OCI-M1 (cell line): ENCODE measurements at regions not wholly inside any gene's neighbourhood (a gene's known extent, or its start where the extent isn't known, plus 50 kb on each side); places are given as distances from the start of the nearest gene placed in this dataset.
"Not testable (repeated sequence)": the region's sequence is repeated elsewhere in the genome, so short reads cannot be mapped to it uniquely, and the experiment has no call there.

ENCODE experiments used
- DNase-seq: peaks from one replicate; lab custom pipeline; 2025; lab: John Stamatoyannopoulos, UW

DNA sequence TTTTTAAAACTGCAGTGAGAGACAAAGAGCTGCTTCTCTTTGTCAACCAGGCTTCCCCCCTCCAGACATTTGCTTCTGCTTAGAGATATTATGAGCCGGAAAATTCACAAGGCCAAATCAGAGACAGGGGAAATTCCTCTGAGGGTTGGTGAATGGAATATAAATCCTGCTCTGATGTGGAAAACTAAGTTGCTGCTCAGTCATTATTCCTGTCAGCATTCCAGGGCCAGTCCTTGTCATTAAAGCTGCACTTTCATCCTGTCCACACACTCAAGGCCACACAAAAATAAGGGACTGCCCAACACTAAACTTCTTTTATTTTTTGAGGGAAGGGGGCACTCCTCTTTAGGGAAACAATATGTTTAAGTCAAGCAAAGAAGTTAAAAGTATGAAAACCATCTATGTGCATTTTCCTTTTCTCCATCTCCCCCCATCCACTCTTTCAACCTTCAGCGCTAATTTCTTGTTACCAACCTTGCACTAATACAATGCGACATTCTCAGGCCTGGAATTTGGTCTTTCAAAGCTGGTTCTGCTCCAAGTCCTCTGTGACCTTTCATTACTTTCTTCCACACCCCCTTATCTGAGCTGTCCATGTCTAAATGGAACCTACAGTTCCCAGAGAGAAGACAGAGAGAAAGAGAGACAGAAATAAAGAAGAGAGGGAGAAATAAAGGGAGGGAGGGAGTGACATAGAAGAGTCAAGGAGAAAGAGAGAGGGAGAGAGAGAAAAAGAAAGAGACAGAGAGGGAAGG is 118.9 kb upstream of the S1PR3 start:
- DNase-seq = no peak

DNA sequence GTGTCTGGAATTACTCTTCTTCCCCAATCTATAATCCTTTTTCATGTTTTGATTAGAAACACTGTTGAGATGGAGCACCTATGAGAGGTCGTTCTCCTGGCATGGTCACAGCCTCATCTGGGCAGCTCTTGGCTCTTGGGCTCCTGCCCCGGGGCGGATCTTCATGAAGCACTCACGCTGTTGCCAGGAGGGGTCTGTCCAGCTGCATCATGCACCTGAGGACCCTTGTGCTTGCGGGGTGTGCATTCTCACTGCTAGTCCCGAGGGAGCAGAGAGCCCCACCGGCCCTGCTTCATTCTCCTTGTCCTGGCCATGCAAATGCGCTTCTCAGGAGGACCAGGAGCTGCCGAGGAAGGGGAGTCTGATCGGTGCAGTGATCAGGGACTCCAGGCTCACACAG is 117.6 kb upstream of the S1PR3 start:
- no peak for DNase-seq

DNA sequence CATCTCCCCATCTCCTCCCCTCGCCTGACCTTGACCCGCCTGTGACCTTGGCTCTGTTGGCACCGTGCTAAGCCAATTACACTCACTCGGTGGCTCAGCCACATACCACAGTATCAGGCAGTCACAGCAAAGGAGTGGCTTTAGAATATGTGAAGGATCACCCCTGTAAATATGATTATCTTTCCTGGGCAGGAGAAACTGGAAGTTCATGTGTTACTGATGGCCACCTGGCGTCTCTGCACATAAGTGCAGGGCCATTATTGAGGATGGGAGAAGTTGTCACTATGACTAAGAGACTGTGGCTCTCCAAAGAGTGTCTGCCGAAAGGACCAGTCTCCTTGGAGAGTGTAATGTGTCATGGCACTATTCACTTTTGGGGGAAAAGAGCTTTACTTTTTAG is 116.9 kb upstream of the S1PR3 start:
- peak; percentile 22 for DNase-seq

DNA sequence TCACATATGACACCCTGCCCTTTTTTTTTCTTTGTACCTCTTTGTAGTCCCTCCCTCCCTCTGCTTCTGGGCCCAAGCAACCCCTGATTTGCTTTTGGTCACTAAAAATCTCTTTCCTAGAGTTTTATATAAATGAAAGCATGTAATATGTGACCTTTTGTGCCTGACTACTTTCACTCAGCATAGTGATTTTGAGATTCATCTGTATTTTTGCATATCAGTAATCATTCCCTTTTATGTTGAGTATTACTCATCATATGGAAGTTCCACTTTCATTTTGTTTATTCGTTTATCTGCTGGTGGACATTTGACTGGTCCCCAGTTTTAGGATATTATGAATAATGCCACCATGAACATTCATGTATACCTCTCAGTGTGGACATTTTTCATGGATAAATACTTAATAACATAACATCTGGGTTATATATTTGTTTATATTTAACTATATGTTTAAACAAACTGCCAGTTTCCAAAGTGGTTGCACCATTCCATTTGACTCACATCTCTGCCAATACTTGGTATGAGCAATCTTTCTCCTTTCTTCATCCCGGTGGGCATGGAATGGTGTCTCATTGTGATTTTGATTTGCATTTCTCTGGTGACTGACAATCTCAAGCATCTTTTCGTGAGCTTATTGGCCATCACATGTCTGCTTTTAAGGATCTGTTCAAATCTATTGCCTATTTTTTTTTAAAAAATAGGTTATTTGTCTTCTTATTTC is 115.7 kb upstream of the S1PR3 start:
- no peak for DNase-seq

DNA sequence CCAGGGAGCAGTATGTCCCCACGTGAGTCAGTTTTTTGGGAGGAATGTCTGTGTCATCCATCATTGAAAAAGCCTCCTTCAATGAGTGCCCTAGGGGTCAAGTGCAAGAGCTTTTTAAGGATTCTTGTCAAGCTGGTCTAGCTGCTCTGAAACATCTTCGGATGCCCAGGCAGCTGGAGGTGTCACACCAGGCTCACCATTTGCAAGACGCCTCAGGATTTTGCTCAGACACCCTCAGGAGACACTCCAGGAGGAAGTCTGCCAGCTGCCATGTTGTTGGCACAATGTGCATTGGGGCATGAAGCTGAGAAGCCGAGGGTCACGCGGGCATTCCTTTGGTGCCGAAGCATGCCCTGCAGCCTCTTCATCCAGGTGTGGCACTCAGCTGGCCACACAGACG is 111.1 kb upstream of the S1PR3 start:
- DNase-seq = no peak

DNA sequence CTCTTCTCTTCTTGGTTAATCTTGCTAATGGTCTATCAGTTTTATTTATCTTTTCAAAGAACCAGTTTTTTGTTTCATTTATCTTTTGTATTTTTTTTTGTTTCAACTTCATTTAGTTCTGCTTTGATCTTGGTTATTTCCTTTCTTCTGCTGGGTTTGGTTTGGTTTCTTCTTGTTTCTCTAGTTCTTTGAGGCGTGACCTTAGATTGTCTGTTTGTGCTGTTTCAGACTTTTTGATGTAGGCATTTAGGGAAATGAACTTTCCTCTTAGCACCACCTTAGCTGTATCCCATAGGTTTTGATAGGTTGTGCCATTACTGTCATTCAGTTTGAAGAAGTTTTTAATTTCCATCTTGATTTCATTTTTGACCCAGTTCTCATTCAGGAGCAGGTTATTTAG is 107.0 kb upstream of the S1PR3 start:
- DNase-seq = not testable (repeated sequence)

DNA sequence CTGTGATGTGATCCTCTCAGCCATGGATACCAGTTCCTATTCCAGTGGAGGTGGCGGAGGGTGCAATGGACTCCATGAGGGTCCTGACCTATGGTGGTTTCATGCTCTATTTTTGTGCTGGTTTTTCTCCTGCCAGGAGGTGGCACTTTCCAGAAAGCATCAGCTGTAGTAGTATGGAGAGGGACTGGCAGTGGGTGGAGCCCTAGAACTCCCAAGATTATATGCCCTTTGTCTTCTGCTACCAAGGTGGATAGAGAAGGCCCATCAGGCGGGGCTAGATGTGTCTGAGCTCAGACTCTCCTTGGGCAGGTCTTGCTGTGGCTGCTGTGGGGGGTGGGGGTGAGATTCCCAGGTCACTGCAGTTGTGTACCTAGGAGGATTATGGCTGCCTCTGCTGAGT is 104.5 kb upstream of the S1PR3 start:
- DNase-seq = not testable (repeated sequence)

DNA sequence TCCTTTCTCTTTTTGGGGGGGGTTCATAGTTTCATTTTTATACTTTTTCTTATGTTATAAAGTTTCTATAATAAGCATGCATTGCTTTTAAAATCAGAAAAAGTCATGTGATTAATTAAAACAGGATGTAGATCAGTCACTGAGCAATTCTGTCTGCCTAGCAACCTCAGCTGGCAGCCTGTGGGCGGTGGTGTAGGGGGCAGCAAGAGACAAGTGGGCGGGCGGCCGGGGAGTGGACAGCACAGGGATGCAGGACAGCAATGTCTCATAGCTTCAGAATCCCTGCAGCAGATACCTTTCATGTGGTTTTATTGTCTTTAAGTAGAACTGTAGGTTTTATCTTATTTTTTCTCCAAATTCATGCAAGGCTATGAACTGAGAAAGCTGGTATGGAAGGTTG is 101.9 kb upstream of the S1PR3 start:
- no peak for DNase-seq

DNA sequence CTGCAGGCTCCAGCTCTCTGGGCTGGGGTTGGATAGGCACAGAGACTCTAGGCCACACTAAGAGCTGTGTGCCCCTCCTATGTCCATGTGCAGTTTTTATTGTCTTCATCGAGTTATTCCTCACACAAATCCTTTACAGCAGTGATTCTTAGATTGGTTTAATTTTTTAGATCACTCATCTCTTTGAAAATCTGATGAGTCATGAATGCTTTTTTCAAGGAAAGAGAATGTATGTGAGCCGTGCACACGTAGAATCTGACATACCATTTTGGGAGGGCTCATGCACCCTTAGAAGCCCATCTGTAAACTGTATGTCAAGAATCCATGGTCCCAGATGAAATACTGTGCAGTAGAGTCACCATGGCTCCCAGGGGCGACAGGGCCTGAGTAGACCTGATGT is 100.7 kb upstream of the S1PR3 start:
- DNase-seq = no peak

DNA sequence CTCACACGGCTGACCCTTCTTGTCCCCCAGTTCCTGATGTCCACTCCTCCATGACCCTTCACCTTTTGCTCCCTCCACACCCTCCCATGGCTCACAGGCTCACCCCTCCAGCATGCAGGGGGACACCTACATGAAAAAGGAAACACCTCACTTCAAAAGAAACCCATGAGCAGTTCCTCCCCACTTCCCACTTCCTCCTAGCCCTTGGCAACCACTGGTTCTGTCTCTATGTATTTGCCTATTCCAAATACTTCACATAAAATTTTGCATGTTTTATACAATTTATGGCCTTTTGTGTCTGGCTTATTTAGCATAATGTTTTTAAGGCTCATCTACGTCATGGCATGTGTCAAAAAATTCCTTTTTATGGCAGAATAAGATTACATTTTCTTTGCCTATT is 100.2 kb upstream of the S1PR3 start:
- no peak for DNase-seq

DNA sequence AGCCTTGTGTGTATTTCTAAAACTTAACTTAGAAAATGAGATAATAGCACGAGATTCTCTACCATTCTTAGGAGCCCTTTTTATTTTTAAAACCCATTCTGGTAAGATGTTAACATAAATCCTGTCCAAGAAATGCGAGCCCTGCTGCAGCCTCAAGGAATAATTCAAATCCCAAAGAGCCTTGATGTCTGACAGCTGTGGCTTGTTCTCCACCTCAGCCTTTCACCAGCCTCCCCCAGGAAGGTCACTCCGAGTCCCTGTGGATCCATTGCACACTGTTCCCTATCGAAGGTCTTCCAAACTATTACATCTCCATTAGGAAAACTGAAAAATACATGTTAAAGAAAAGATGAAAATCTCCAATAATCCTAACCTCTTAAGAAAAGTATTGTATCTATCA is 98.5 kb upstream of the S1PR3 start:
- DNase-seq = no peak

DNA sequence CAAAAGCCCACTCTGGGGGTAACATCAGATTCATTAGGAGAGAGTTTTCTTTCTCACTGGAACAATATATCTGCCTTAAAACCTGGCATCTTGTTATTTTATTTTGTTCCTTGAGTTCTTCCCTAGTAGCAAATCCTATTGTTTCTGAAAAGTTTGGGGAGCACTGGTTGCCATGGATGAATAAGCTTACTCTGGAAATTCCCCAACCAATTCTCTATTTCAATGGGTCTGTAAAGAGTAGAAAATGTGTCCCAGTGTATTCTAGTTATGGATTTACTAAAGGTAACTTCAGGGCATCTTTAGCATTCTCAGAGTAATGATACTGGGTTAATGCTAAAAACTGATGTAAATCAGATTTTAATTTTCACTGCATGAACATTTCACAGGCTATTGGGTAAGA is 94.2 kb upstream of the S1PR3 start:
- no peak for DNase-seq

DNA sequence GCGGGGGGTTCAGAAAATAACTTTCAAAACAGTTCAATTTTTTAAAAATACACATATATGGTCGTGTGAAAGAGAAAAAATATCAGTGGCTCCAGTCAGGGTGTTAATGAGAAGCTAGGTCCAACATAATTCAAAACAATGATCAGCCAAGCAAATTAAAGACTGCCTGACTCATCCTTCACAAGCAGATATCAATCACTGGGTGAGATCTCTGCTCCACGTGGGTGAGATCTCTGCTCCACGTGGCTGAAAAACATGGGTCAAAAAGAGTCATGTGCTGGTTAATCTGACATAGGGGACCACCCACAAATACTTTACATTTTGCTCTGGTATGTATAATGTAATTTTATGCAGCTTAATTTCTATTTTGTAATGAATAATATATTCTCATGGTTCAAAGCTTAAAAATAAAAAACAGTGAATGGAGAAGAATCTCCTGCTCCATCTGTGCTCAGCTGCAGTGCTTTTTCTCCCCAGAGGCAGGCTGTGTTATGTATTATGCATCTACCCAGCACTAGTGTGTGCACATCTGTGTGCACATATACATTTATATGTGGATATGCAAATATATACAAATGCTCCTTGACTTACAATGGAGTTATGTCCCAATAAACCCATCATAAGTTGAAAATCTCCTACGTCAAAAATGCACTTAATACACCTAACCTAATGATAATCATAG is 93.1 kb upstream of the S1PR3 start:
- DNase-seq = no peak

DNA sequence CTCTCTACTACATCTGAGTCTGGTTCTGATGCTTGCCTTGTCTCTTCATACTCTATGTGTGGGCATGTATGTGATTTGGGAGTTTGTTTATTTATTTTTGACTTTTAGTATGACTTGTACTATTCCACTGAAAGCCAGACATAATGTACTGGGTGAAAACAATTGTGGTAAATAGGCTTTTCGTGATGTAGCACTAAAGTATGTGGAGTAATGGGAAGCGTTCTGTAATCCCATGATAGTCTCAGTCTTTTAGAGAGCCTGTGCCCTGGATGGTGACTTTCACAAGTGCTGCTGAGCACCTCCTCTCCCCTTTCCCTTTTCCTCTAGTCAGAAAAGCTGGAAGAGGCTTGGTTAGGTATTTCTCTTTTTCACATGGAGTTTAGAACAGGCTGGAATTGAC is 85.8 kb upstream of the S1PR3 start:
- DNase-seq = no peak

DNA sequence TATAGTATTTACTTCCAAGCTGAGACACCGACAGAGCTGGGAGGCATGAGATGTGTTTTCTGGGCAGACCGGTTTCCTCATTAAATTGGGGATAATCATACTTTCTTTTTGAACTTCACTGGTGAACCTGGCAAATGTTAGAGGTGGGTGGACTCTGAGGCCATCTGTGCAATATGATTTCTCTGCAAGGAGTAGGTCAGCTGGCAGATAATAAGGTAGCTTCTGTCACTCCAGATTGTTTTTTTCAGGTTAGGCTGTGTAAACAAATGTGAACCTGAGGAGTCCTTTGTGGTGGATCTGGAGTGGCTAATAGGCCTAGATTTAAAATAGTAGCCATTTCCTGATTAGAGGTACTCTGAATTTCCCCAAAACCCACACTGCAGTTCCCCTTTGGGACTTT is 75.4 kb upstream of the S1PR3 start:
- DNase-seq = no peak

DNA sequence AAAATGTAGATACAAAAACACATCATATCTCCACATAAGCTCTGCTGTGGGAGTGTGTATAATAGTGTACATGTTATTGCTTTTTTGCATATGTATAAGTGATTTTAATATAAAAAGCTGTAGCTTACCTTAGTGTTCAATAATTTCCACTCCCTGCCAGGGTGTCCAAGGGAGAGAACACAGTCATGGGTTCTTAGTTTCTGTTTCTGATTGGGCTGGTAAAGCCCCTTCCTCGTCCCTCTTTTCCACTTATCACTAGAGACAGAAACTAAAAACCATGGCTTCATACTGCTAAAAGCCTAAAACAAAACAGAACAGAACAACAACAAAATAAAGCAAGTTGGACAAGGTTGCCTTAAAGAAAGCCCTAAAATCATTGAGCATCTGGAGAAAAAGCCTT is 74.4 kb upstream of the S1PR3 start:
- no peak for DNase-seq

DNA sequence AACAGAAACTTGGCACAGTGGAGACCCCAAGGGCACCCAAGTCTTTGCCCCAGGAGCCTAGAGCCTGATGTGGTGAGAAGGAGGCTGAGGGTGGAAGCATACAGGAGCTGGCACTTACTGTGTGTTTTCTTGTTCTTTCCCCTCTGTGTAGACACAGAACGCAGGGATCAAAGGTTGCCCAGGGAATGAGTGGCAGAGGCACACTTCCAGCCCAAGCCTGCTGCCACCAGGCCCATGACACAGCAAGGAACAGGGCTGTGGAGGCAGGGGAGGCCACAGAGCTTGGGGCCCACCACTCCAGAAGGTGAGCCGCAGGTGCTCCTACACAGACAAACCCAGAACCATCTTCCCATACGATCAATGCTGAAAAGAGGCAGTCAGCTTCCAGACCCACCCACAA is 73.9 kb upstream of the S1PR3 start:
- DNase-seq = no peak

DNA sequence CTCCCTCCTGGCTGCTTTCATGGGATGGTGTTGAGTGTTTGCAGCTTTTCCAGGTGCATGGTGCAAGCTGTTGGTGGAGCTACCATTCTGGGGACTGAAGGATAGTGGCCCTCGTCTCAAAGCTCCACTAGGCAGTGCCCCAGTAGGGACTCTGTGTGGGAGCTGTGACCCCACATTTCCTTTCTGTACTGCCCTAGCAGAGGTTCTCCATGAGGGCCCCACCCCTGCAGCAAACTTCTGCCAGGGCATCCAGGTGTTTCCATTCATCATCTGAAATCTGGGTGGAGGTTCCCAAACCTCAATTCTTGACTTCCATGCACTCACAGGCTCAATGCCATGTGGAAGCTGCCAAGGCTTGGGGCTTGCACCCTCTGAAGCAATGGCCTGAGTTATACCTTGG is 72.7 kb upstream of the S1PR3 start:
- DNase-seq = not testable (repeated sequence)

DNA sequence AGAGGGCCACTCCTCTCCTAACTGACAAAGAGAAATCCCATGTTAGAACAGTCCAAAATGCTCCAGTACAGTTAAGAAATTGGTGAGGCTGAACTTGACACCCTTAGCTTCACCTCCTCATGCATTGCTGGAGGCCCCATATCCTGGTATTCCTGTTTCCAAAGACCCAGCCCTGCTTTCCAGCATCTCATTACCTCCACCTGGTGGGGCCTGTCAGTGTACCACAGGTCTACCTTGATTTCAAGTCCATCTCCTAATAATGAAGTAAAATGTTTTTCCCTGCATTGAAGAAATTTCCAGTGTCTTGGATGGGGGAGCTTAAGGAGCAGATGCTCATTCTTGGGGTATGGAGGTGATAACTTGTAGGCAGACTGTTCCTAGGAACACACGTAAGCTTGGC is 70.6 kb upstream of the S1PR3 start:
- DNase-seq = no peak

DNA sequence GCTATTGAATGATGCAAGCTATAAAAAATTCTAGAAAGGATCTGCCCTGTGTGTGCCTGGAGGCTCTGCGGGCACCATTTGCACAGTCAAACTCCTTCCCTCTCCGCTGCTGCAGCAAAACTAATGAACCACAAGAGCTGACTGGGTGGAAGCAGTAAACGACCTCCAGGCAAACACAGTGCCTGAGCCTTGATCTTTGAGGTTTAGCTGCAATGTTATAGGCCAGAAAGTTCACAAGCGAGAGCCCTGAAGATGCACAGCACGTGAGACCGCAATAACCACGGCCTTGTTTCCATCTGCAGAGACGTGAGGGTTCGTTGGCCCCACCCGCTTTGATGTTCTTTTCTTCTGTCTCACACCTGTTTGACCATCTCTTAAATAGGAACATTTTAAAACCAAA is 69.2 kb upstream of the S1PR3 start:
- no peak for DNase-seq

DNA sequence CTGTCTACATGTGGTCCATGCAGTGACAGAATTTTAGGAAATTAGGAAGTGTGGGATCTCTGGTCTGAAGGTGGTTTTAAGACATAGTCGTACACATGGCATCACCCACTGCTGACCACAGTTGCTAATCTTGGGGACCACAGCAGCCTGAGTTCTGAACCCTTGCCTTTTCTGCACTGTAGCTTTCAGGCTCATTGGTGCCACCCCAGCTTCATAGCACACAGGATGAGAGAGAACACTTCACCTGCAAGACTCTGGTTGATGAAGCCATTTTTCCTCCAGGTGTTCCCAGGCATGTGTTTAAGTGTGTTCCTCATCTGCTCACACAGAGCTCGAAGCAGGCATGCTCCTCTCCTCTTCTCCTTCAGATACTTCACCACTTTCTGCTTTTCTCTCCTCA is 68.2 kb upstream of the S1PR3 start:
- no peak for DNase-seq

DNA sequence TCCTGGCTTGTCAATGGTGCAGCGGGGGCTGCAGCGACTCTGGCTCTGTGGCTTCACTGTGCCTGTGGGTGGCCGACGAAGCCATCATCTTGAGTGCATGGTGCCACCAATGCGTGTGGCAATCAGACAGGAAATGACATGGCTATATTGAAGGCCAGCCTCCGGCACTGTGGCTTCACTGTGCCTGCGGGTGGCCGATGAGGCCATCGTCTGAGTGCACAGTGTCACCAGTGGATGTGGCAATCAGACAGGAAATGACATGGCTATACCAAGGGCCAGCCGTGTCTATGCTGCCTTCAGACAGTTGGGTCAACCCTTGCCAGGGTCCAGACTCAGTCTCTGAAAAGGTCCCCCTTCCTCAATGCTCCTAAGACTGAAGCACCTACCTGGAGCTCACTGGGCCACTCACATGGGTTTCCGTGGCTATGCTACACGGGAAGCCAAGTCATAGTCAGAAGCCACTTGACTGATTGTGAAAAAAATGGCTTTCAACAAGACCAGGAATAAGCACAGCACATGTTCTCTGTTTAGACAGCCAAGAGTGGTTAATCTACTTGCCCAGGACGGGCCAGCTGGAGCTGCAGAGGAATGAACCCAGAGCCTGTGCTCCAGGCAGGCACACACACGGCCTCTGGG is 67.5 kb upstream of the S1PR3 start:
- no peak for DNase-seq

DNA sequence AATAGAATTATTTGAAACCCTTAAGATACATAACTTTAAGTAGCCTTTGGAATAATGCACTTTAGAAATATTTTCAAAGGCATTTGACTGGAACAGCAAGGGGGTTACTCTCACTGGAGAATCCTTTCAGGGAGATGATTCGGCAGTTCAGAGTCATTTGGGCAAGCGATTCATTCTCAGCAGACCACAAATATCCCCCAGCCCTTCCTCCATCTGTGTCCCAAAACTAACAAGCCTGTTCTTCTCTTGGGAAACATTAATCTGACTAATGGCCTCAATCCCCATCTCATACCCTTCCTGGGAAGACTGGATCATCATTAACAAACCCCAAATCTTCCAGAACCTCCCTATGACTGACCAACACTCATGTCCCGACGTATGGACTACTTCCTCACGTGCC is 65.8 kb upstream of the S1PR3 start:
- DNase-seq = no peak
